GM19324 (cell line): ENCODE measurements at regions not wholly inside any gene's neighbourhood (a gene's known extent, or its start where the extent isn't known, plus 50 kb on each side); places are given as distances from the start of the nearest gene placed in this dataset.

Experiments used
- ATAC-seq: cut with Tn5 transposase; IDR thresholded peaks from one replicate; pipeline ENCODE4 v1.9.1; 2021; ENCODE audit warnings: mild to moderate bottlenecking, moderate library complexity; ENCODE audit not compliant: unreplicated experiment, low FRiP score

- no peak for ATAC-seq
These were observed 181.4 kb downstream of the GRB14 start for GRCh38 chr2:164439885-164440284.

GRCh38 chr2:164439235-164439634 lies 182.0 kb downstream of the GRB14 start:
- no peak for ATAC-seq

DNA sequence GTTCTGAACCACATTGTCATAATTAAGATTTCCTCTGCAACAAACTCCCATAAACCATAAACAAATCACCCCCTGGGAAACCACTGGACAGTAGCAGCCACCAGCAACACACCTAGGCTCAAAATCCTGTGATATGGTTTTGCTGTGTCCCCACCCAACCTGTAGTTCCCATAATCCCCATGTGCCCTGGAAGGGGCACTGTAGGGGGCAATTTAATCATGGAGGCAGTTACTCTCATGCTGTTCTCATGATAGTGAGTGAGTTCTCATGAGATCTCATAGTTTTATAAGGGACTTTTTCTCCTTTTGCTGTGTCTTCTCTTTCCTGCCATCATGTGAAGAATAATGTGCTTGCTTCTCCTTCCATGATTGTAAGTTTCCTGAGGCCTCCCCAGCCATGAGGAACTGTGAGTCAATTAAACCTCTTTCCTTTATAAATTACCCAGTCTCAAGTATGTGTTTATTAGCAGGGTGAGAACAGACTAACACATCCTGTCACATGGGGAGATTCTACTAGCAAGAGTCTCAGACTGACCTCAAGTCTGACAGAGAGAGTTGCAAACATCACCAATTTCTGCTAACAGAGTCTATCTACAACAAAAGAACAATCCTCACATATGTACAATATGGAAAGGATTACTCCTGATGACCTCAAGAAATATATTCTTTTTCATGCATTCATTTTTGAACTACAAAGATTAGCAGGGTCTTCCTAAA lies 182.6 kb downstream of the GRB14 start:
- no peak for ATAC-seq

GRCh38 chr2:164436131-164436530 lies 185.2 kb downstream of the GRB14 start:
- ATAC-seq = no peak

DNA sequence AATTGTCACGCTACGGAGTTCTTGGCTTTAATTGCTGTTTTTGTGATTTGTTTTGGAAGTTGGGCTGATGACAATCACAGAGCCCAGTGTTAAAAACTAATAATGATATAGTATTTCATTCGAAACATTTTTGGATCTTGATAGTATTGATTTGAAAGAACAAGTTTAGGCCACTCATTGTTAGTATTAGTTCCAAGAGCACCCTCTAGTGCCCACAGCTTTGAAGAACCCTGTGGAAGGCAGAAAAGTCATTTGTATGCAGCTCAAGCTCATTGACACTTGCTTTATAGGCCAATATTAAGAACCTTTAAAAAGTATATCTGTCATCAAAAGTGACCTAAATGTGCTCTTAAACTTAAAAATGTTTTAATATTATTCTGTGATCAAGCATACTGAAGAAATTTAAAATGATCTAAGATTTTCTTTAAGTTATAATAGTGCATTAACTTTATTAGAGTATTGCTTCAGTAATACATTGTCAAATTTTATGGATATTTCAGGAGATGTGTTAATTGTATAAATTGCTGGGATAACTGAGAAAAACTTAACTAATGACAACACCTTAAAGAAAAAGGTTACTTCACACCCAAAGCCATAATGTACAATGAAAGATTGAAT lies 191.0 kb downstream of the GRB14 start:
- no peak for ATAC-seq

- ATAC-seq = no peak
These were observed 191.9 kb downstream of the GRB14 start for GRCh38 chr2:164429354-164429753.

GRCh38 chr2:164427111-164427510 lies 194.2 kb downstream of the GRB14 start:
- ATAC-seq = no peak

DNA sequence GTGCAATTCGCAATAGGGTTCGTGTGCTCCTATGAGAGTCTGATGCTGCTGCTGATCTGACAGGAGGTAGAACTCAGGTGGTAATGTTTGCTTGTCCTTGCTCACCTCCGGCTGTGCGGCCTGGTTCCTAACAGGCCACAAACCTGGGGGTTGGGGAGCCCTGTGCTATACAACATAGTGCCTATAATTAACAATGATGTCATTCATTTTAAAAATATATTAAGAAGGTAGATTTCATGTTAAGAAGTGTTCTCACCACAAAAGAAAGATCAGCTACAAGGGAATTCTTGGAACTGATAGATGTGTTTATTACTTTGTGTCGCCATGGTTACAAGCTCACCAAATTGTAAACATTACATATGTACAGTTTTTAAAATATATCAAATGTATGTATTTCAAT lies 200.5 kb downstream of the GRB14 start:
- no peak for ATAC-seq

DNA sequence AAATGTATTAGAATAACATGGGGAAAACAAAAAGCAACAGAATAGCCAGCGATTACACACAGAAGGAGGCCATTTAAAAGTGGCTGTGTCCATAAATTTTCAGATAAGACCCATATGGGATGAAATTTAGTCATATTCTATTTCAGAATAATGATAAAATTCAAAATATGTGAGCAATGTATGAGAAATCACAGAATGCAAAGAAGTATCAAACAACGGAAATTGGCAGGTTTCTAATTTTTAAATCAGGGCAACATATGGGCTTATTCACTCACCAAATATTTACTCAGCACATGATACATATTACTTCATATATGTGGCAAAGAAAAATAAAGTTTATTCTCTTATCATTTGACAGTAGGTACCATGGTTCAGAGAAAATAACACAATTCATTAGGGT lies 208.5 kb downstream of the GRB14 start:
- no peak for ATAC-seq

DNA sequence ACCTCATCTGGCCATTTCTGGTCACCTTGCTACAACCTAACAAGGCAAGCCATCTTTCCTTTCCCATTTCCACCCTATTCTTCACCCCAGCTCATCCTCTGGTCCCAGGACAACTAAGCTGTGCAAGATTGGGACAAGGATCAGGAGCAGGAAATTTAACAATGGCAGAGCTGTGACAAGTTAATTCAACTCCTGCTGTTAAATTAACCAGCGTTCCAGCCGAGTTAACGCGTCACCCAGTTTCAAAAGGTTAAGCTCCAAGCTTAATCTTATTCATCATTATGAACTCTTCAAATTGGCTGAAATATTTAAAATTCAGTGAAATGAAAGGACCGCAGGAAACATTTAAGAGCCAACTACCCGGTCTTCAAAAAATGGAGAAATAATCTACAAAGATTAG lies 231.9 kb downstream of the GRB14 start:
- no peak for ATAC-seq

GRCh38 chr2:164388511-164388910 lies 232.8 kb downstream of the GRB14 start:
- peak; percentile 41 for ATAC-seq

- no peak for ATAC-seq
These were observed 235.1 kb downstream of the GRB14 start for GRCh38 chr2:164386231-164386630.

- no peak for ATAC-seq
These were observed 236.8 kb downstream of the GRB14 start for GRCh38 chr2:164384434-164384833.

GRCh38 chr2:164371916-164372315 lies 249.4 kb downstream of the GRB14 start:
- ATAC-seq = no peak

DNA sequence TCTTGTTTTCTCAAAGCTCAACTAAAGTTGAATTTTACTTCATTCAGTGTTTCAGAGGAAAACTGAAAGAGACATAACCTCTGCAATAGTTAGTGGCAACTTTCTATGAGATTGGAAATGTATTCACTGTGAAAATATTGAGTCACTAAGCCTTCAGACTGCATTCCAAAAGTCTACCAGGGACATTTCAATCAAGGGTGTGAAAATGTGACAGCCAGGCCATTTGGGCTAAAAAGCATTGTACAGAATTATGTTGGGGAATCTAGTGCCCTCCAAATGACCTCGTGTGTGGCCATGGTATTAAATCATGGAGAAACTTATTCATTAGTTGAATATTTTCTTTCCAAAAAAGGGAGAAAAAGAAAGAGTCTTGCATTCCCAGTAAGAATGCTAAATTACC lies 251.9 kb downstream of the GRB14 start:
- ATAC-seq = no peak

DNA sequence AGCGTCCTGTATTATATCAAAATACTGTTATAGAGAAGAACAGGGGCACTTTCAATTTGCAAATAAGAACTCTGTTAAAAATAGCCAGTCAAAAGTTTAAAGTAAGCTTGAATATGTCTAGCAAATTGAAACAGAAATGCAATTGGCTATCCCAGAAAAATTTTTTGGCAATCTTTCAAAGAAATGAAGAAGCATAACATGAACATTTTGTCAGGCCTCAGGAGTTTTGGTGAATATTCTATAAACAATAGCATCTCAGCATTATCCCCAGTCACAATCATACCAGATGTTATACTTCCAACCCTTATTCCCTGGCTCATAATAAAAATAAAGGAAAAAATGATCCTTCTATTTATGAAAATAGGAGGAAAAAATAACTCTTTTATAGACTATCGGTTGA lies 252.4 kb downstream of the GRB14 start:
- ATAC-seq = no peak

DNA sequence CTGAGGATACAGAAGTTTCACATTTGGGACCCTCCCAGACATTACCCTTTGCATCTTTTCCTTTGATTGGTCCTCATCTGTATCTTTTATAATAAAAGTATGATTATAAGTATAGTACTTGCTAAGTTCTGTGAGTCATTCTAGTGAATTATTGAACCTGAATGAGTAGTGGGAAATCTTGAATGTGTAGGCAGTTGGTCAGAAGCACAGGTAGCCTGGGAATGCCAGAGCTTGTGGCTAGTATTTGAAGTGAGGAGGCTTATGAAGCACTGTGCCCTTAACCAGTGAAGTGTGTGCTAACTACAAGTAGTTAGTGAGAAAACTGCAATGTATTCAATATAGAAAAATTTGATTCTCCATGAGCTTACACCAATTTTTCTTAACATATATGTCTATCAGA lies 257.6 kb downstream of the GRB14 start:
- ATAC-seq = no peak

DNA sequence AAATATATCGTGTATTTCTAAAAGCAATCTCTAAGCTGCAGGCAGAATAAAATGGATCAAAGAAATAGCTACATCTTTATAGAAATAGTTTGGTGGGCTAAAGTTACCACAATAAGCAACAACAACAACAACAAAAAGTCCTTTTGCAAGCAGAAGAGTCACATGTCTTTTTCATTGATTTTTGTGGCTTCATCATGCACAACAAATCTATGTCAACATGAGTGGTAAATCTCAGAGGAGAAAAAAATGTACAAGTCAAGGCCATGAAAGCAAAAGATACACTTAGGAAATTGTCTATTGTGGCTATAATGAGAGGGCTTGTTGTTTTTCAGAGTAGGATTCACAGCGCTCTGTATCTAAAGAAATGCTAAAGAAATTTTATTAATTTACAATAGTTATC lies 269.7 kb downstream of the GRB14 start:
- no peak for ATAC-seq

GRCh38 chr2:164335947-164336346 lies 285.3 kb downstream of the GRB14 start:
- ATAC-seq = no peak

GRCh38 chr2:164335128-164335527 lies 286.2 kb downstream of the GRB14 start:
- ATAC-seq = no peak

DNA sequence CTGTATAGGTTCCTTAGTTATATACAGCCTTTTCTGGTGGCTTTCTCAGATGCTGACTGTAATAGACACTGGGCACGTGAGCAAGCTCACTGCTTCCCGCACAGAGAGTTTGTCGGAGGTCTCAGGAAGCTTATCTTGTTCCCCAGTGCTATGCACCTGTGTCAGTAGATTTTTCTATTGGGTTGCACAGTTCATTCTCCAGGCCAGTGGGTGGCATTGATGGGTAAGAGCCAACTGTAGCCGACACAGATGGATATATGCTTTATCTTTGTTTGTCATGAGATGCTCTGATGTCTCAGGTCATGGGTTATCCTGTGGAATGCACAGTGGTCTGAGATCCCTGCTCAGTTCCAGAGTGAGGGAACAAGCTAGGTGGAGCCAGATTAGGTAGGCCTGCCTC lies 293.0 kb downstream of the GRB14 start:
- no peak for ATAC-seq

GRCh38 chr2:164323978-164324377 lies 297.3 kb downstream of the GRB14 start:
- ATAC-seq = no peak
